Stimulated activated CD4-positive, alpha-beta T cell treated with anti-CD3 and anti-CD28 coated beads, Interleukin-12 subunit alpha, Interleukin-12 subunit beta, amount 100 ng/mL, for 24 hours (primary cell): ENCODE measurements at regions not wholly inside any gene's neighbourhood (a gene's known extent, or its start where the extent isn't known, plus 50 kb on each side); places are given as distances from the start of the nearest gene placed in this dataset.

Experiments
- DNase-seq, 2 experiments: peaks; one replicate each; pipeline ENCODE4 v3.0.0-alpha.2; 2020; ENCODE audit warnings: low read depth in 2 of 2

- no peak for DNase-seq
These were observed 146.8 kb upstream of the KLHL29 start for GRCh38 chr2:23238011-23238657.

- DNase-seq, result no peak
These were observed 145.6 kb upstream of the KLHL29 start for GRCh38 chr2:23239374-23239773.

GRCh38 chr2:23241121-23241520 is 143.9 kb upstream of the KLHL29 start:
- DNase-seq, result no peak

- DNase-seq, result no peak
These were observed 143.3 kb upstream of the KLHL29 start for GRCh38 chr2:23241611-23242245.

GRCh38 chr2:23243073-23243659 is 141.8 kb upstream of the KLHL29 start:
- DNase-seq, result no peak

GRCh38 chr2:23244617-23245016 is 140.4 kb upstream of the KLHL29 start:
- no peak for DNase-seq

GRCh38 chr2:23246992-23247683 is 137.8 kb upstream of the KLHL29 start:
- no peak for DNase-seq

GRCh38 chr2:23248667-23249066 is 136.3 kb upstream of the KLHL29 start:
- no peak for DNase-seq

GRCh38 chr2:23249348-23249747 is 135.6 kb upstream of the KLHL29 start:
- no peak for DNase-seq

- DNase-seq, result no peak
These were observed 134.6 kb upstream of the KLHL29 start for GRCh38 chr2:23250371-23250770.

GRCh38 chr2:23256643-23257042 is 128.3 kb upstream of the KLHL29 start:
- no peak for DNase-seq

- no peak for DNase-seq
These were observed 124.4 kb upstream of the KLHL29 start for GRCh38 chr2:23260621-23261020.

GRCh38 chr2:23268467-23269263 is 116.3 kb upstream of the KLHL29 start:
- no peak for DNase-seq

- no peak for DNase-seq
These were observed 115.2 kb upstream of the KLHL29 start for GRCh38 chr2:23269747-23270146.

GRCh38 chr2:23270810-23271209 is 114.2 kb upstream of the KLHL29 start:
- DNase-seq, result no peak

- no peak for DNase-seq
These were observed 113.7 kb upstream of the KLHL29 start for GRCh38 chr2:23271230-23271629.

- DNase-seq, result no peak
These were observed 111.2 kb upstream of the KLHL29 start for GRCh38 chr2:23273786-23274185.

- no peak for DNase-seq
These were observed 104.6 kb upstream of the KLHL29 start for GRCh38 chr2:23280401-23280800.

- DNase-seq, result no peak
These were observed 101.3 kb upstream of the KLHL29 start for GRCh38 chr2:23283653-23284052.

GRCh38 chr2:23285091-23285800 is 99.7 kb upstream of the KLHL29 start:
- DNase-seq, result no peak

GRCh38 chr2:23286031-23286757 is 98.8 kb upstream of the KLHL29 start:
- DNase-seq, result no peak
